BLaER1 treated with 17β-estradiol and CSF1 and Interleukin-3, amounts not matched to agents 10 nM and 100 nM (cell line): ENCODE measurements at regions not wholly inside any gene's neighbourhood (a gene's known extent, or its start where the extent isn't known, plus 50 kb on each side); places are given as distances from the start of the nearest gene placed in this dataset.
"Not testable (repeated sequence)": the region's sequence is repeated elsewhere in the genome, so short reads cannot be mapped to it uniquely, and the experiment has no call there.

Experiments
- H3K27ac ChIP-seq, 11 experiments: shearing (Covaris generic); formaldehyde crosslinking; 2 replicates each; pipeline ENCODE4 v1.8.1; 2022
- H3K27me3 ChIP-seq, 11 experiments: shearing (Covaris generic); formaldehyde crosslinking; 2 replicates each; pipeline ENCODE4 v1.8.1; 2022
- H3K36me3 ChIP-seq, 11 experiments: shearing (Covaris generic); formaldehyde crosslinking; 2 replicates each; pipeline ENCODE4 v1.8.1; 2022
- H3K4me1 ChIP-seq, 10 experiments: shearing (Covaris generic); formaldehyde crosslinking; 2 replicates each; pipeline ENCODE4 v1.8.1; 2022
- H3K4me2 ChIP-seq, 11 experiments: shearing (Covaris generic); formaldehyde crosslinking; 2 replicates each; pipeline ENCODE4 v1.8.1; 2022
- H3K4me3 ChIP-seq, 10 experiments: shearing (Covaris generic); formaldehyde crosslinking; 2 replicates each; pipeline ENCODE4 v1.8.1; 2022
- H3K9ac ChIP-seq, 11 experiments: shearing (Covaris generic); formaldehyde crosslinking; 2 replicates each; pipeline ENCODE4 v1.8.1; 2022
- H3K9me3 ChIP-seq, 11 experiments: shearing (Covaris generic); formaldehyde crosslinking; replicated peaks in 1 of 11; 2 replicates each; pipeline ENCODE4 v1.8.1; 2022
- H4K20me1 ChIP-seq, 11 experiments: shearing (Covaris generic); formaldehyde crosslinking; 2 replicates each; pipeline ENCODE4 v1.8.1; 2022
- Cebpa-rat ChIP-seq, 11 experiments: shearing (Covaris generic); IDR thresholded peaks; 2 replicates each; pipeline ENCODE4 v1.8.1; 2022

DNA sequence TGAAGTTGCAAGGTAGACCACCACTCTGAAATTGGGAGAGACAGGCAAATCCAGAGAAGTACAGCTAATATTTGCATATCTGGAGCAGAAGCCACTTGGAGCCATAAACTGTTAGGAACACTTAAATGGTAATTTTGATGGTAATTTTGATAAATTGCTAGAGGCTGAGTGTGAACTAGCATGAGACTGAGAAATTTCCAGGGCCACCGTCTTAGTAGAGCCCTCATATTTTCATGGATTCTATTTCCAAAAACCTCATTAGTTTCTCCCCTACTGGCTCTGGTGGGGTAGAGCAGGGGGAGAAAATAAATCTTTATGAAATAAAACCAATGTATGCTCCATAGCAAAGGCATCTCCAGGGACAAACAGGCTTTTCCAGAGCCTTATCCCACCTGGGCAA lies 429.4 kb upstream of the DIPK2B start:
- no peak overlapping the region for H3K4me2 ChIP-seq
- no peaks in the 10 kb centered on the region for H3K4me1 ChIP-seq
- no peaks in the 10 kb centered on the region for H3K36me3 ChIP-seq
- no peaks in the 10 kb centered on the region for H3K27me3 ChIP-seq
- H3K27ac ChIP-seq: no peak overlapping the region
- H3K4me3 ChIP-seq: no peak overlapping the region
- no peaks in the 10 kb centered on the region for H4K20me1 ChIP-seq
- no peak overlapping the region for H3K9ac ChIP-seq
- H3K9me3 ChIP-seq: peaks cover 14 to 49% (median 27%) of the 10 kb centered on the region in 11 experiments; a peak in 19 of 22 replicates
- TF ChIP-seq Cebpa-rat (IDR thresholded peaks at IDR 0.05): no peak

- Histone ChIP-seq H3K27me3 (no peaks in the 10 kb centered on the region), H3K4me2 (no peak overlapping the region), H4K20me1 (no peaks in the 10 kb centered on the region), H3K4me3 (no peak overlapping the region), H3K9ac (no peak overlapping the region), H3K27ac (no peak overlapping the region), H3K9me3 (peaks cover 8 to 33% (median 23%) of the 10 kb centered on the region in 11 experiments; a peak in 18 of 22 replicates), H3K36me3 (no peaks in the 10 kb centered on the region), H3K4me1 (no peaks in the 10 kb centered on the region)
- TF ChIP-seq Cebpa-rat (IDR thresholded peaks at IDR 0.05): no peak
Measured at GRCh38 chrX:45628041-45628440, 427.4 kb upstream of the DIPK2B start.

GRCh38 chrX:45623266-45623665 lies 422.6 kb upstream of the DIPK2B start:
- Histone ChIP-seq H3K9ac (no peak overlapping the region), H3K36me3 (no peaks in the 10 kb centered on the region), H3K4me3 (no peak overlapping the region), H4K20me1 (no peaks in the 10 kb centered on the region), H3K27me3 (no peaks in the 10 kb centered on the region), H3K27ac (no peak overlapping the region), H3K4me2 (no peak overlapping the region), H3K9me3 (peaks cover 0 to 14% (median 2%) of the 10 kb centered on the region in 11 experiments; a peak in 7 of 22 replicates), H3K4me1 (peaks cover 0 to 8% (median 0%) of the 10 kb centered on the region in 10 experiments; a peak in 5 of 20 replicates)
- no peak for TF ChIP-seq Cebpa-rat (IDR thresholded peaks at IDR 0.05)

DNA sequence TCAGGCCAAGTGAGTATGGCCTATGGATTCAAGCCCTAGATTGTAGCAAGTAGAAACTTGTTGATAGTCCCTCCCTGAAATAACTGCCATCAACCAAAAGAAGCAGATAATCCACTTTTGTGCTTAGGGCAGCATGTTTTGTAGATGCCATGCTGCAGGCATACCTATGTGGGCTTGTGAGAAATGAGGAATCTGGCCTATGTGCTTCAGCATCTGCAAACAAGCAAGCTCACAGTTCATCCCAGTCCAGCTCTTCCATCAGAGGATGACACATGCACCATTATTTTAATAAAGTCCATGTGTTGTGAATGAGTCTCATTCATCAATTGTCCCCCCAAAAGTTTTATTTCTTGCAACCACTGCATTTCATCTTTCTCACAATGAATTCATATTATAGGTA lies 421.9 kb upstream of the DIPK2B start:
- no peaks in the 10 kb centered on the region for H4K20me1 ChIP-seq
- H3K27me3 ChIP-seq: no peaks in the 10 kb centered on the region
- H3K4me2 ChIP-seq: no peak overlapping the region
- peaks cover 0 to 18% (median 7%) of the 10 kb centered on the region in 11 experiments; a peak in 10 of 22 replicates for H3K9me3 ChIP-seq
- H3K36me3 ChIP-seq: no peaks in the 10 kb centered on the region
- TF ChIP-seq Cebpa-rat (IDR thresholded peaks at IDR 0.05): no peak
- H3K4me3 ChIP-seq: no peak overlapping the region
- H3K9ac ChIP-seq: no peak overlapping the region
- H3K4me1 ChIP-seq: peaks cover 0 to 8% (median 0%) of the 10 kb centered on the region in 10 experiments; a peak in 5 of 20 replicates
- H3K27ac ChIP-seq: no peak overlapping the region

- no peak overlapping the region for H3K4me3 ChIP-seq
- H3K27ac ChIP-seq: no peak overlapping the region
- H4K20me1 ChIP-seq: no peaks in the 10 kb centered on the region
- no peak overlapping the region for H3K9ac ChIP-seq
- H3K27me3 ChIP-seq: no peaks in the 10 kb centered on the region
- H3K4me2 ChIP-seq: no peak overlapping the region
- no peak for TF ChIP-seq Cebpa-rat (IDR thresholded peaks at IDR 0.05)
- H3K36me3 ChIP-seq: no peaks in the 10 kb centered on the region
- H3K4me1 ChIP-seq: peaks cover 0 to 8% (median 0%) of the 10 kb centered on the region in 10 experiments; a peak in 5 of 20 replicates
- H3K9me3 ChIP-seq: peaks cover 0 to 17% (median 7%) of the 10 kb centered on the region in 11 experiments; a peak in 10 of 22 replicates
Measured at GRCh38 chrX:45622042-45622423, 421.4 kb upstream of the DIPK2B start.

- Histone ChIP-seq H3K4me3 (no peak overlapping the region), H3K9me3 (peaks cover 0 to 14% (median 6%) of the 10 kb centered on the region in 11 experiments; a peak in 10 of 22 replicates), H3K4me1 (peaks cover 0 to 8% (median 0%) of the 10 kb centered on the region in 10 experiments; a peak in 5 of 20 replicates), H3K27me3 (no peaks in the 10 kb centered on the region), H3K27ac (no peak overlapping the region), H4K20me1 (no peaks in the 10 kb centered on the region), H3K4me2 (no peak overlapping the region), H3K9ac (no peak overlapping the region), H3K36me3 (no peaks in the 10 kb centered on the region)
- no peak for TF ChIP-seq Cebpa-rat (IDR thresholded peaks at IDR 0.05)
Measured at GRCh38 chrX:45621376-45622041, 420.8 kb upstream of the DIPK2B start.

- Histone ChIP-seq H3K27me3 (no peaks in the 10 kb centered on the region), H3K36me3 (no peaks in the 10 kb centered on the region), H3K4me1 (peaks cover 0 to 8% (median 0%) of the 10 kb centered on the region in 10 experiments; a peak in 5 of 20 replicates), H3K9me3 (peaks cover 7 to 23% (median 15%) of the 10 kb centered on the region in 11 experiments; a peak in 20 of 22 replicates), H3K4me3 (no peak overlapping the region), H3K27ac (no peak overlapping the region), H4K20me1 (no peaks in the 10 kb centered on the region), H3K4me2 (peak overlapping the region in 4 of 11 experiments; percentile 3 to 35 (median 12); a peak in 4 of 22 replicates), H3K9ac (no peak overlapping the region)
- no peak for TF ChIP-seq Cebpa-rat (IDR thresholded peaks at IDR 0.05)
Measured at GRCh38 chrX:45619290-45619689, 418.6 kb upstream of the DIPK2B start.

- H3K9ac ChIP-seq, H3K27me3 ChIP-seq, H4K20me1 ChIP-seq, H3K4me3 ChIP-seq, H3K4me2 ChIP-seq, H3K27ac ChIP-seq, H3K36me3 ChIP-seq, H3K4me1 ChIP-seq: not testable (repeated sequence)
- peaks cover 30 to 51% (median 38%) of the 10 kb centered on the region in 11 experiments for H3K9me3 ChIP-seq
Measured at GRCh38 chrX:45615591-45615990, 414.9 kb upstream of the DIPK2B start.

- Histone ChIP-seq H3K4me3 (no peak overlapping the region), H4K20me1 (no peaks in the 10 kb centered on the region), H3K27ac (no peak overlapping the region), H3K36me3 (0 out of 22 replicates have a peak, but pooled peaks cover 0 to 3% (median 0%) of the 10 kb centered on the region in 11 experiments), H3K27me3 (no peaks in the 10 kb centered on the region), H3K4me2 (no peak overlapping the region), H3K9me3 (peaks cover 37 to 58% (median 46%) of the 10 kb centered on the region in 11 experiments), H3K9ac (no peak overlapping the region), H3K4me1 (peaks cover 0 to 8% (median 0%) of the 10 kb centered on the region in 10 experiments; a peak in 5 of 20 replicates)
- TF ChIP-seq Cebpa-rat (IDR thresholded peaks at IDR 0.05): no peak
Measured at GRCh38 chrX:45614853-45615252, 414.2 kb upstream of the DIPK2B start.

- H3K27me3 ChIP-seq: no peaks in the 10 kb centered on the region
- TF ChIP-seq Cebpa-rat (IDR thresholded peaks at IDR 0.05): no peak
- no peak overlapping the region for H3K9ac ChIP-seq
- no peaks in the 10 kb centered on the region for H3K4me1 ChIP-seq
- no peak overlapping the region for H3K4me3 ChIP-seq
- no peak overlapping the region for H3K27ac ChIP-seq
- H3K9me3 ChIP-seq: peaks cover 18 to 25% (median 23%) of the 10 kb centered on the region in 11 experiments; a peak in 21 of 22 replicates
- H4K20me1 ChIP-seq: no peaks in the 10 kb centered on the region
- H3K36me3 ChIP-seq: no peaks in the 10 kb centered on the region
- H3K4me2 ChIP-seq: no peak overlapping the region
Measured at GRCh38 chrX:45602151-45602550, 401.5 kb upstream of the DIPK2B start.
